ENCODE measurements at regions not wholly inside any gene's neighbourhood (a gene's known extent, or its start where the extent isn't known, plus 50 kb on each side); places are given as distances from the start of the nearest gene placed in this dataset.
"Not testable (repeated sequence)": the region's sequence is repeated elsewhere in the genome, so short reads cannot be mapped to it uniquely, and the experiment has no call there.

- no peak for DNase-seq (ENCODE audit: low read depth)
- H3K4me3 ChIP-seq (ENCODE audit: low read depth, low read length) = no peak overlapping the region
Observed at GRCh38 chr3:26029321-26029720, 239.4 kb downstream of the OXSM start.

GRCh38 chr3:26042126-26042525, 252.2 kb downstream of the OXSM start:
- H3K4me3 ChIP-seq (ENCODE audit: low read depth, low read length); DNase-seq (ENCODE audit: low read depth): not testable (repeated sequence)

GRCh38 chr3:26049951-26050350, 260.1 kb downstream of the OXSM start:
- no peak for DNase-seq (ENCODE audit: low read depth)
- H3K4me3 ChIP-seq (ENCODE audit: low read depth, low read length) = no peak overlapping the region

- no peak overlapping the region for H3K4me3 ChIP-seq (ENCODE audit: low read depth, low read length)
Observed at GRCh38 chr3:26050776-26051175, 260.9 kb downstream of the OXSM start.

GRCh38 chr3:26058901-26059321, 269.0 kb downstream of the OXSM start:
- no peak for DNase-seq (ENCODE audit: low read depth)
- no peak overlapping the region for H3K4me3 ChIP-seq (ENCODE audit: low read depth, low read length)

More at GRCh38 chr3:26050776-26051175, 260.9 kb downstream of the OXSM start:
- no peak for DNase-seq (ENCODE audit: low read depth)

GRCh38 chr3:26061947-26062346, 272.1 kb downstream of the OXSM start:
- no peak overlapping the region for H3K4me3 ChIP-seq (ENCODE audit: low read depth, low read length)

GRCh38 chr3:26064297-26064696, 274.4 kb downstream of the OXSM start:
- no peak for DNase-seq (ENCODE audit: low read depth)
- H3K4me3 ChIP-seq (ENCODE audit: low read depth, low read length) = no peak overlapping the region

More at GRCh38 chr3:26061947-26062346, 272.1 kb downstream of the OXSM start:
- no peak for DNase-seq (ENCODE audit: low read depth)

GRCh38 chr3:26068890-26069289, 279.0 kb downstream of the OXSM start:
- H3K4me3 ChIP-seq (ENCODE audit: low read depth, low read length) = no peak overlapping the region
- no peak for DNase-seq (ENCODE audit: low read depth)

- no peak overlapping the region for H3K4me3 ChIP-seq (ENCODE audit: low read depth, low read length)
- no peak for DNase-seq (ENCODE audit: low read depth)
Observed at GRCh38 chr3:26070854-26071253, 281.0 kb downstream of the OXSM start.

GRCh38 chr3:26074080-26074479, 284.2 kb downstream of the OXSM start:
- no peak for DNase-seq (ENCODE audit: low read depth)
- no peak overlapping the region for H3K4me3 ChIP-seq (ENCODE audit: low read depth, low read length)

- no peak overlapping the region for H3K4me3 ChIP-seq (ENCODE audit: low read depth, low read length)
- no peak for DNase-seq (ENCODE audit: low read depth)
Observed at GRCh38 chr3:26078539-26078938, 288.6 kb downstream of the OXSM start.

- H3K4me3 ChIP-seq (ENCODE audit: low read depth, low read length) = no peak overlapping the region
- DNase-seq (ENCODE audit: low read depth) = no peak
Observed at GRCh38 chr3:26081166-26081565, 291.3 kb downstream of the OXSM start.

- DNase-seq (ENCODE audit: low read depth) = no peak
- no peak overlapping the region for H3K4me3 ChIP-seq (ENCODE audit: low read depth, low read length)
Observed at GRCh38 chr3:26081806-26082205, 291.9 kb downstream of the OXSM start.

GRCh38 chr3:26082911-26083310, 293.0 kb downstream of the OXSM start:
- DNase-seq (ENCODE audit: low read depth) = no peak
- H3K4me3 ChIP-seq (ENCODE audit: low read depth, low read length) = no peak overlapping the region

- no peak for DNase-seq (ENCODE audit: low read depth)
- no peak overlapping the region for H3K4me3 ChIP-seq (ENCODE audit: low read depth, low read length)
Observed at GRCh38 chr3:26084629-26085028, 294.7 kb downstream of the OXSM start.

- no peak for DNase-seq (ENCODE audit: low read depth)
- no peak overlapping the region for H3K4me3 ChIP-seq (ENCODE audit: low read depth, low read length)
Observed at GRCh38 chr3:26087751-26088150, 297.9 kb downstream of the OXSM start.

GRCh38 chr3:26089249-26089648, 299.4 kb downstream of the OXSM start:
- no peak for DNase-seq (ENCODE audit: low read depth)
- H3K4me3 ChIP-seq (ENCODE audit: low read depth, low read length) = no peak overlapping the region

- no peak for DNase-seq (ENCODE audit: low read depth)
- no peak overlapping the region for H3K4me3 ChIP-seq (ENCODE audit: low read depth, low read length)
Observed at GRCh38 chr3:26090589-26090988, 300.7 kb downstream of the OXSM start.

GRCh38 chr3:26091096-26091495, 301.2 kb downstream of the OXSM start:
- no peak for DNase-seq (ENCODE audit: low read depth)
- no peak overlapping the region for H3K4me3 ChIP-seq (ENCODE audit: low read depth, low read length)

- no peak for DNase-seq (ENCODE audit: low read depth)
Observed at GRCh38 chr3:26091626-26092025, 301.7 kb downstream of the OXSM start.

GRCh38 chr3:26097111-26097510, 307.2 kb downstream of the OXSM start:
- not testable (repeated sequence) for DNase-seq (ENCODE audit: low read depth); H3K4me3 ChIP-seq (ENCODE audit: low read depth, low read length)

More at GRCh38 chr3:26091626-26092025, 301.7 kb downstream of the OXSM start:
- H3K4me3 ChIP-seq (ENCODE audit: low read depth, low read length) = no peak overlapping the region

- no peak for DNase-seq (ENCODE audit: low read depth)
Observed at GRCh38 chr3:26099692-26100091, 309.8 kb downstream of the OXSM start.

More at GRCh38 chr3:26099692-26100091, 309.8 kb downstream of the OXSM start:
- H3K4me3 ChIP-seq (ENCODE audit: low read depth, low read length) = no peak overlapping the region

Measured in skeletal muscle cell (primary cell).